T-helper 1 cell treated with Interleukin-12 subunit alpha and Interleukin-12 subunit beta and Interleukin-4 antibody, amounts not matched to agents 30 ng/mL and 1 ng/mL, for 36 hours (primary cell): ENCODE measurements at regions not wholly inside any gene's neighbourhood (a gene's known extent, or its start where the extent isn't known, plus 50 kb on each side); places are given as distances from the start of the nearest gene placed in this dataset.

Source experiments
- intact Hi-C: fragments of 100-400 bp; cut with micrococcal nuclease; formaldehyde crosslinking; loops from one replicate; pipeline ENCODE4 v1.15.1; 2024

DNA sequence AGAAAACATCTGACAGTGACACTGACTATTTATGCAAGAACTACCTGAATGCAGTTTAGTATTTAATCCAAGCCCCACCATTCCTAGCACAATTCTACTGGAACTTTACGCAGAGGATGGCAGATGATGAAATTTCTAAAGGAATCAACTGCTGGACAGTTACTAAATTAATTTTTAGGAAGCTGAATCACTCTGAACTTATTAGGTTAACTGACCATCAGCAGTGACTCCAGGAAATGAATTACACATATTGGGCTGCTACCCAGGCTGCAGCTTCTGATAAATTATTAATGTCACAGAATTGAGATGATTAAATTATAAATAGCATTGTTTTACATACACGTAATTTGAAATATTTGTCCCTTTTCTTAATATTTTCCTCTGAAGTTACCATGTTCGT, 250.8 kb downstream of the TMEM182 start:
- intact Hi-C loops, result no loop called here

DNA sequence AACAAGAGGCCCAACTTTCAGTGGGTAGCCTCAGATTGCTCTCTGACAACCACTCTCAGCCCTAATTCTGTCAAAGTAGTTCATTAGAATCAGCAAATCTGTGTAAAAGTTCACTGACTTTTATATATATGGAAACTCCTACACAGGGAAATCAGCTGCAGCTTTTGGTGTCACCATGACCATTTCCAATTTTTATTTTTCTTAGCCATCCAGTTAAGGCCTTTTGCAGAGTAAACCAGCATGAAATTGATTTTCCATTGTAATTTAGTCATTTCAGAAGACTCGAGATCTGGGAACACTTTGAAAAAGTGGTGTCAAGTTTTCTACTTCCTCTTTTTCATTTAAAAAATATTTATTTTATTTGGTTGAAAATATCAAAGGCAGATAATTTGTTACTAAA, 263.2 kb downstream of the TMEM182 start:
- intact Hi-C loops, result loop anchor here (2.0 kb wide), 1 partner anchor 18 kb away; no protein-coding TSS in a partner anchor

DNA sequence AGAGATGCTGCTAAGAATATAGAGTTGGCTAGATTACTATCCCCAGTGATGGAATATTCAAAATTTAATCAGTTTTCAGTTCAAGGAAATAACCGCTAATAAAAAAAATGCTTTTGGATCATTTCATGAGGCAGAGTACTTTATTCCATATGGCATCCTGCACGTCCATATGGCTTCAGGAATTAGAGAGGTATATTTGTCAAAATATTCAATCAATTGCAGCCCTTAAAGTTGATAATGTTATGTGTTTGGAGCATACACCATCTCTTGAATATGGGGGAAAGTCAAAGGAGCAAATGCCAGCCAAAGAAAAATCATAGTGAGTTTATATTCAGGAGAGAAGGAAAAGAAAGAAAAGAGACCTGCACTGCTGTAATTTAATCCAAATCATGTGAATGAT, 266.4 kb downstream of the TMEM182 start:
- intact Hi-C loops, result no loop called here
